ENCODE measurements at regions not wholly inside any gene's neighbourhood (a gene's known extent, or its start where the extent isn't known, plus 50 kb on each side); places are given as distances from the start of the nearest gene placed in this dataset.

GRCh38 chr13:50444726-50445125 is 398.8 kb downstream of the DLEU7 start:
- TF ChIP-seq CTCF (IDR thresholded peaks at IDR 0.05; ENCODE audit: low read depth, low read length) (no peak), POLR2A (IDR thresholded peaks at IDR 0.05; ENCODE audit: extremely low read depth, insufficient read length) (no peak)
